GM19240 (cell line): ENCODE measurements at regions not wholly inside any gene's neighbourhood (a gene's known extent, or its start where the extent isn't known, plus 50 kb on each side); places are given as distances from the start of the nearest gene placed in this dataset.

ENCODE experiments used
- DNase-seq: peaks from one replicate; pipeline ENCODE4 v3.0.0; 2011; ENCODE audit warnings: low spot score; ENCODE audit not compliant: insufficient read length

DNA sequence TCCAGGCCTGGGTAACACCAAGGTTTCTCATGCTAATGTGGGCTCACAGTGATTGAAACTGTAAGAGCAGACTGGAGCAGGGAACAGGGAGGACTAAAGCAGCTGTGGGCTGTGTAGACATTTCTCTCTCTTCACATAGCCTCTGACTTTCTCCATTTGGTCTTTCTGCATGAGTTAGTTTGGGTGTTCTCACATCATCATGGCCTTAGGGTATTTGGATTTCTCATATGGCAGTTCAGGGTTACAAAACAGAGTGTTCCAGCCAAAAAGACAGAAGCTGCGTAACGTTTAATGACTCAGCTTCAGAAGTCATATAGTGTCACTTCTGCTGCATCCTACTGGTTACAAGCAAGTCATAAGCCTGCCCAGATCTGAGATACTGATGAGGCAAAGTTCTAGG is 52.0 kb upstream of the OSBPL8 start:
- no peak for DNase-seq

DNA sequence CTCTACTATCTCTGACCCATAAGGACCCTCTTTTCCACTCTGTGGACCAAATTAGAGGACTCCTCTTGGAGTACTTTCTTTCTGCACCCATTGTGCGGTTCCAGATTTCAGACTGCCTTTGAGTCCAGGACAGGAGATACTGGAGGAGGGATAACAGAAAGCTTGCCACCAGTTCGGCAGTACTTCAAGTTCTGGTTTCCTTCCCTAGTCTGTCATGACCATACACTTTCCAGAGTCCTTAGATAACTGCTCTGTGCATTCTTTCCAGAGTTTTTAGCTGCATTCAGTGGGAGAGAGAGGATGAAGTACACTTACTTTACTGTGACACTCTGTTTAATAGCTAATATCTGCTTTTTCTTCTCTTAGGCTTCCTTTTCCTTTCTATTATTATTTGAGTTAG is 54.8 kb upstream of the OSBPL8 start:
- DNase-seq: no peak

DNA sequence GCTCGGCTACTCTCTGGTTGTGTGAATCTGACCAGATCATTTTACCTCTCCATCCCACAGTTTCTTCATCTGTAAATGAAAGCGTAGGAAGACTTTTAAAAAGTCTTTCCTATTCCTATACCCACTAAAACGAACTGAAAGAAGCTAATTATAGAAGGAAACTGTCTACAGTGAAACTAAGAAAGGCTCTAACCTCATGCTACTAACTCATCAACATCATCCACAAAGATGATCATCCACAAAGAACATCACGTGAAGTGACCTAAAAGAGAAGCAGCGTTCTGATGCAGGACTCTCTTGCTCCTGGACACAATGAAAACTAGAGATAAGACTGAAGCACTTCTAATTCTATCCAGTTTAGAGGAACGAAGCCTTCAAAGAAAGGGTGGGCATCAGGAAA is 58.5 kb upstream of the OSBPL8 start:
- DNase-seq: no peak

DNA sequence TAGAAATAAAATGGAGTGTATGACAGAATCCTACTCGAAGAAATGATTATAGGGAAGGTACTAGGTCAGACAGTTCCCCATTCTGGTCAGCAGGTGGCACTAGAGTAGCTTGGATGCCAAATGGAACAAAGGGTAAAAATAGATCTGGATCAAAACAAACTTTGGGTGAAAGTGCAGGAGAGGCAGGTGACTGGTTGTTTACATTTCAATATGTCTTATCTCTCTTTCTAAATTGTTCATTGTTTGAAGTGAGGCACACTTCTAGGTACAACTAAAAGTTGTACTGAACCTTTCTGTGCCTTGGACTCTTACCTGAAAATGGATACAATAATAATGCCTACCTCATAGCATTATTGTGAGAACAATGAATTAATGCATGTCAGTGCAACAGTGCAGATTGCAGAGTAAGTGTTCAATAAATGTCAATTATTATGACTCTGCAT is 62.0 kb upstream of the OSBPL8 start:
- DNase-seq: peak; percentile 12

DNA sequence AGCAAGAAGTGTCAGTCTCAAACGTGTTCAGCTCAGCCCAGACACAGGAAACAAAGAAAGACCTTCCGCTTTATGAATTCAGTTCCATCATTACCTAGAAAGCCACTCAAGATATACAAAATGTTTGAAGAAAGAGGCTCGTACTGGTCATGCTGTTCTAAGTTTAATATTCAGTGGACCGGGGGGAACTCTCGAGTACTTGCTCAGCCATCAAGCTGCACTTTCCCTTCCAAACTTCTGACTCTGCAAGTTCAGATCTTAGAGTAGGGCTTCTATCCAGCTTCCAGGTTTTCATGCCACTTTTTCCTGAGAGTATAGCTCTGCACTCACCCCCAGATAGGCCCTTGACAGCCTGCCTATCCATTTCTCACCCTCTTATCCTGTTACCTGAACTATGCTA is 62.8 kb upstream of the OSBPL8 start:
- no peak for DNase-seq

DNA sequence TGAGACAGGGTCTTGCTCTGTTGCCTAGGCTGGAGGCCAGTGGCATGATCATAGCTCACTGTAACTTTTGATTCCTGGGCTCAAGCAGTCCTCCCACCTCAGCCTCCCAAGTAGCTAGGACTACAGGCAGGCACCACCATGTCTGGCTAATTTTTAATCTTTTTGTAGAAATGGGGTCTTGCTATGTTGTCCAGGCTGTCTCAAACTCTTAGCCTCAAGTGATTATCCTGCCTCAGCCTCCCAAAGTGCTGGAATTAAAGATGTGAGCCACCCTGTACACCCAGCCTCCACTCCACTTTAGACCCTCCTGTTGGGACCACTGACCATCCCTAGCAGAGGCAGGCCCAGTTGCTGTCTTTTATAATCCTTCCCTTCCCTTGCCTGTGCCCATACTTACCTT is 63.3 kb upstream of the OSBPL8 start:
- DNase-seq: no peak

DNA sequence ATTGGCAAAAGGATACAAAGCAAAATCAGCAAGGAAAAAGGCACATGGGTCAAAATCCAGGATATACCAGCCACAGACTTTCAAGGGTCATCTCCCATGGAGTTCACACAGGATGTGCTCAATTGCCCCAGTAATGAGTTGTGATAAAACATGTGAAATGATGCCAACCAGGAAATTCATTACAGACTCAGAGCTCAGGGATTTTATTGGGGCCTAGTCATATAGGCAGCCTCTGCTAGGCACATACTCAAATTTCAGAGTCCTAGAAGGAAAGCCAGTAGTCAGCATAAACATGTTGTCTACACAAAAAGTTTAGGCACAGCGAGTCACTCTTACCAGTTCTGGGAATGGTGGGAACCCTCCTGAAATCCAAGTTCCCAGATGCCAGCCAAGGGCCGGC is 64.4 kb upstream of the OSBPL8 start:
- DNase-seq: no peak

DNA sequence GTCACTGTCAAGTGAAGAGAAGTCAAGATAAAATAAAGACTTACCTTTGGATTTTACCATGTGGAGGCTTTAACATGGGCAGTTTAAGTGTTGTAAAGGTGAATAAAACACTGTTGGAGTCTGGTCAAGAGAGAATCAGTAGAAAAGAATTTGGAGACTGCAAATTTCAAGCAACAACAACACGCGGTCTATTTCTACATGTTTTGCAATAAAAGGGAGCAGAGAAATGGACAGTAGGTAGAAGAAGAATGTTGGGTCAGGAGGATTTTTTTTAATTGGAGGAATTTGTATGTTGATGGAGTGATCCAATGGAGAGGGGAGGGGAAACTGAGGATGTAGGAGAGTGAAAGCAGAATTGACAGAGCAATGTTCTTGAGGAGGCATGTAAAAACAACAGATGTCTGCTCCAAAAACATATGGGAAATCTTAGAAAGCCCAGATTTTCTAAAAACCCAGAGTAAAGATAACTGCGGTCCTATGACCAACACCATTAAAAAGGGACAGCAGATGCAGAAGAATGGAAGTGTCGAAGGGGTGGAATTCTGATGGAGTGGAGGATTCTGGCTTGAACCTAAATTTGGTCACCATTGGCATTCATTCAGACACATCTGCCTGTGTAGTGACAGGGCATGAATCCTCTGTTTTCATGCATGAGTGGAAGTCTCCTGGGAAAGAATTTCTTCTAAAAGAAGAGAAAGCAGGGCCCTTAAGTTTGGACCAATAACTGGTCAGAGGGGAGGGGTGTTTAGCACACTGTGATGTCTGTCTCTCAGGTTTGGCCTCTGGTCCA is 68.0 kb upstream of the OSBPL8 start:
- DNase-seq: no peak

DNA sequence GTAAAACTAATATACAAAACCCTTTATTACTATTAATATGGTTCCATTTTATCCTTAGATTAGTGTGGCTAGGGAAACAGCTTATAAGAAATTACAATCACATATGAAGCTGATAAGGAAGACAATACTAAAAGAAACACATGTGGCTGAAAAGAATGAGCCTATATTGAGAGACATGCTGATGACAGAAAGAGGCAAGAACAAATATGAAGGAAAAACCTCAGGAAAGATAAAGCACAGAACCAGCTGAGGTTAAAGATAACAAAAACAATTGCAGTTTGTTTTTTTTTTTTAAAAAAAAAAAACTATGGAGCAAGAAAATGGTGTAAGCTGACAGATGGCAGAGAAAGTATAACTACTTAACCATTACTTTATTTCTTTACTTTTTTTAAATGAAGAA is 69.2 kb upstream of the OSBPL8 start:
- no peak for DNase-seq

DNA sequence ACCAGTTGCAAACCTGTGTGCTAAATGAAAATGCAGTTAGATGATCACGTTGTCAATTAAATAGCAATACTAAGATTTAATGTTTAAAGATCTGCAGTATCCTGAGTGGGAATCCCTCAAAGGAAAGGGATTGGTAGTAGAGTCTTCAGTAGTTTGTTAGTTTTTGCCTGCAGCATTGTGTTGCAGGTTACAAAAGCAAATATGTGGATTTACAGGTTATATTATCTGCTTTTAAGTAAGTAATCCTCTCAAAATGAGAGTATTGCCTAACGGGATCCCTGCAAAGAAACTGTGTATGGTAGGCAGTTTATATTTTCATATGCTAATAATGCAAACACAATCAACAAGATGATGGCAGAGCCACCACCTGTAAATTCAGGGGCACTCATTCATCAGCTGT is 72.2 kb upstream of the OSBPL8 start:
- no peak for DNase-seq

DNA sequence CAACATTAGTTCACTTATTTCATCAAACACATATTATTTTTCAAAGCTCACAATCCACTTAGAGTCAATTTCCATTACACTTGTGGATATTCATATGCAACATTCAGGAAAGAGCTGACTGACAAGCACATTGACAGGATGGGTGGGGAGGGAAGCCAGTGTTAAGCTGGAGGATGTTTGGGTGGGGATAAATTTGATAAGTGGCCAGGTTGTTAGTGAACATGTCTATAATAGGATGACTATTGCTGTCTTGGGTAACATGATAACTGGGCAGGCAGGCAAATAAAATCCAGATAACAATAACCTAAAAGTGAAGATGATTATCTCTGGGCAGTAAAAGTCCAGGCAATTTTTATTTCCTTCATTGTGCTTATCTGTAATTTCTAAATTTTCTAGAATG is 73.8 kb upstream of the OSBPL8 start:
- no peak for DNase-seq

DNA sequence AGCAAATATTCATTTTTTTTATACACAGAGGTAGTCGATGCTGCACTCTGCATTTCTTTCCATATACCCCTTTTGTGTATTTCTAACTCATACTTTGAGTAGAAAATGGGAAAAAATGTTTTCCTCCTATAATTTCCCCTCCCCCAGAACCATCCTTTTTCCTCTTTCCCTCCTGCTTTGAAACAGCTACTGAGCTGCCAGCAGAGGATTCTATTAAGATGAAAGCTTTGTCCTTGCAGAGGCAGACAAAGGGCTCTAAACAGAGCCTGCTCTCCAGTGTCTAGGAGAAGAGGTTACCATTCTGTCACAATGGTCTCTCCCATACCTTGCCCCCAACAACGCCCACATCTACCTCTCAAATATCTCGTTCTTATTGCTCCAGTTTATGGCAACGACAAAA is 74.6 kb upstream of the OSBPL8 start:
- no peak for DNase-seq

DNA sequence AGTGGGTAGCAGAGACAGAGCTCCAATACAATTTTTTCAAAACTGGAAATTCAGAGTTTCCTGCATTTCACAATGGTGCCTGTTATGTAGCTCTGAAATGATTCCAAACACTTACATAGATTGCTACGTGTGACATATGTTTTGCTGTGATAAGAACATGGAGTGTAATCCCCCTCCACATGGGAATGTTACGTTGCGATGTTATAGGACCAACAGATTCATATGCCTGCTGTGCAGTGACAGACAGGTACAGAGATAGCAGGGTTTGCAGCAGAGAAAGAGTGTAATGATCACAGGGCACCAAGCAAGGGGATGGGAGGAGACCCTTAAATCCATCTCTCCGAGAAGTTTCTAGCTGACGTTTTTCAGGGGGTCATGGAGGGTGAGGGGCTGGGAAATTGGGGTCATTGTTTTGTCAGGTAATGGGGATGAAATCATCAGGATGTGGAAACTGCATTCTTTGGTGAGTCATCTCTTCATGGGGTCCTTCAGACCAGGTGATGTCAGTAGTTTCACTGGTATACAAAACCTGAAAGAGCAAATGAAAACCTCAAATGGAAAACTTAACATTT is 76.6 kb upstream of the OSBPL8 start:
- DNase-seq: no peak

DNA sequence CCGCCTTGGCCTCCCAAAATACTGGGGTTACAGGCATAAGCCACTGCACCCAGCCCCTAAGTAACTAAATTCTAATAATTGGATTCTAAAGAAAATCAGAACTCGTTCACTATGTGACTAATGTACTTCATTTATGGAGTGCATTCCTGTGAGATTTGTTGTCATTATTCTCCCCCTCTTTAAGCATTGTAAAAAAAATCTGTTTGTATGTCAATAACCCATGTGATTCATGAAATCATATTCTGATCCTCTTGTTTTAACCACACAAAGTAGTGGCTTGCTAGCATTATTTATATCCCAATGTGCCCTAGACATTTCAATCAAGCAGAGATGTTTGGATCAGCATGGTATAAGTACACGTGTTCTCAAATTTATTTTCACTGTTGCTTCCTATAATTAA is 78.2 kb upstream of the OSBPL8 start:
- no peak for DNase-seq

DNA sequence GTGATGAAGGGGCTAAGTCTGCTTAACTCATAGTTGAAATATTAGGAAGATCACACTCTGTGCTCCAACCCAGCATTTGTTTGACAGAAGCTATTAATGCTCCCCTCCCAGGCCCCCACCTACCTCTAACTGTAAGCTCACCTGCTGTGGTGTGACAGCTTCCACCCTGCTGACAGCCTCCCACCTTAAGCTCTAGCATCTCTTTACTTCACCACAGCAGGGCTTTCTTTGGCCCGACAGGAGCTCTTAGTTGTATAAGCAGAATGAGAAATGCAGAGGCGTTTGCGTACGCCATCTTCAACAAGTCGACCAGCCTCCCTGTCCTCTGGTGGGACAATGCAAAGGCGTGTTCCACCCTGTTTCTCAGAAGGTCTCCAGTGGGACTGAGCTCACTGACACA is 80.1 kb upstream of the OSBPL8 start:
- no peak for DNase-seq

DNA sequence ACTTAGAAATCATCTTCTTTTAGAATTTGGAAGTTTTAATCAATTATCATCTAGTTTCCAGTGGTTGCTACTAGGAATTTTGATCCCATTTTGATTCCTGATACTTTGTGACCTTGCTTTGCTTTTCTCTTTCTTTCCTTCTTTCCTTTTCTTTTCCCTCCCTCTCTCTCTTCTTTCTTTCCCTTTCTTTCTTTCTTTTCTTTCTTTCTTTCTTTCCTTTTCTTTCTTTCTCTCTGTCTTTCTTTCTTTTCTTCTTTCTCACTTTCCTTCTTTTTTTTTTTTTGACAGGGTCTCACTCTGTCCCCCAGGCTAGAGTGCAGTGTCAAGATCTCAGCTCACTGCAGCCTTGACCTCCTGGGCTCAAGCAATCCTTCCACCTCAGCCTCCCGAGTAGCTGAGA is 81.5 kb upstream of the OSBPL8 start:
- no peak for DNase-seq

DNA sequence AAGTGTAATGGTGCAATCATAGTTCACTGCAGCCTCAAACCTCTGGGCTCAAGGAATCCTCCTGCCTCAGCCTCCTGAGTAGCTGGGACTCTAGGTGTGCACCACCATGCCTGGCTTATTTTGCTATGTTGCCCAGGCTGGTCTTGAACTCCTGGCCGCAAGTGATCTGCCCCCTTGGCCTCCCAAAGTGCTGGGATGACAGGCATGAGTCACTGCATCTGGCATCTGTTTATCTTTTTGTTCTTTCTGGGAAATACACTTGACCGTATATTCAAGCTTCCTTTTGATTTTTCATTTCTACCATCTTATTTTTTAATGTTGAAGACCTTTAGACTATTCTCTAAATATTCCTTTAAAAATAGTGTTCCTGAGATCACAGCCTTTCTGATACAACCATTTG is 82.4 kb upstream of the OSBPL8 start:
- DNase-seq: no peak

DNA sequence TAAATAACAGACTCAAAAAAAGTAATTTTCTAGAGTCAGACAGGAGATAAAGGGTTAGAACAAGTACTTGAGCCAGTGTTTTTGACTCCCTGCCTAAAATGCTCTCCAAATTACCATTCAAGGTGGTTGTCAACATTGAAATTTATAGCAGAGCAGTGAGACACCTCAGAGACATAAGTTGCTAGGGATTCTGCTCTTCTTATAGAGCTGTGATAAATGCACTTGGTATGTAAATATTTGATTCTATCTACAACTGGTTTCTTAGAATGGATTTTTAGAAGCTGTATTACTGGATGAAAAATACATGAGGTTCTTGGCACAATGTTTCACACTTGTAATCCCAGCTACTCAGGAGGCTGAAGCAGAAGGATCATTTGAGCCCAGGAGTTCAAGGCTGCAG is 83.9 kb upstream of the OSBPL8 start:
- no peak for DNase-seq

DNA sequence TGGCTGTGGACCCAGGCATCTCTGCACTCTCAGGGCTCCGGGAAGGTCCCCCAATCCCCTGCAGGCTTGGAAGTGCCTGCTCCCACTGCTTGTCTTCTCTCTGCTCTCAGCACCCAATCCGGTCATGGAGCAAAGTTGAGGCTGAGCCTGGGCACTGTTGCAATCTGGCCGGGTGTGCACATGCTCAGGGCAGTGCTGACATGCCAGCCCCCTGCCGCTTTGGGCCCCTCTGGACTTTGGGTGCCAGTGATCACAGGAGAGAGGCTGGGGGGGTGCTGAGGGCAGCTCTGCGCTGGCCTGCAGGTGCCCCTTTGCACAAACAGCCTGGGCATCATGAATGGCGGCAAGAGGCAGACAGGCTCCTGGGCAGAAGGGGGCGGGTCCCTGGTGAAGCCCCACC is 85.4 kb upstream of the OSBPL8 start:
- no peak for DNase-seq

DNA sequence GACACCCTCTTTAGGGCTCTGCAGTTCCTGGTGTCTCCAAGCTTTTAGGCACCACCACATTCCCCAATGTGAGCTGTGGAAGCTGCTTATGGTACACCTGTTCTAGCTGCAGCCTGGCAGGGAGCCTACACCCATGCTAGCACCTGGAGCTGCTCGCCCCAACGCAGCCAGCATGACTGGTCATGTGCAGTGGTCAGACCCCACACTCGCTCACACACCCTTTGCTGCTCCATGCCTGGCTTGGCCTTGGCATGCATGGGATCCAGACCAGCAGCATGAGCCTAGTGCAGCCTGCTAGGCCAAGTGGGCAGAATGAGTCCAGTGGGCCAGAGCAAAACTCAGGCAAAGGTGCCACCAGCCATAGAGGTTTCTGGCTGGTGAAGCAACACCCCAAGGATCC is 86.4 kb upstream of the OSBPL8 start:
- DNase-seq: no peak

DNA sequence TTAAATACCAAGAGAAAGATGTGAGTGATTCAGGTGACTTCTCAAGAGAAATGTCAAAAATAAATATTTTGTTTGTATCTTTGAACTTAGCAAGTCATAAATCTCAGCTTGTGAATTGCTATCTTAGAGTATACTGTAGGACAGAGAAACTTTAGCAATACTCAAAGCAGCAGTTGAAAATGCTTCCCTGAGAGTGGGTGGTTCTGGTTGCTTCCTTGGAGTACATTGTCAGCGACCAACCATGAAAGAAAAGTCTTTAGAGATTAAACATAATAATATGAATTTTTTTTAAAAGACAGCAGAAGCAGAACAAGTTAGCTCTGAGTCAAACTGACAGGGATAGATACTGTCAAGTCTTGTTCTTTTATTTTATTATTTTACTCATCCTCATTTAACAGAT is 86.8 kb upstream of the OSBPL8 start:
- no peak for DNase-seq

DNA sequence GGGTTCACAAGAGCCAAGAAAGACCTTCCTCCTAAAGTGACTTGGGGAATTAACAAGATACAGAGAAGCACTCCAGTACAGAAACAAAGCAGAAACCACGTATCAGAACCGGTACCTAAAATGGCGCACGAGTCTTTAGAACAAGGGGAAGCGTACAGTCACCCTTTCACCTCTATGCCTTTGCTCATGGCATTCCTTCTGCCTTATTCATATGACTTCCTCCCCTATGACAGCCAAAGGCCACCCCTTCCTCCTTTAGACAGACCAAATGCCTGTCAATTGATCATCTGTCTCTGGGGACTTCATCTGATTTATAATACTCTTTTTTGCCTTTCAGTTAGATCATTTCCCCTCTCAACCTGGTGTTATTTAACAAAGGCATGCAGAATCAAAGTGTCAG is 89.5 kb upstream of the OSBPL8 start:
- DNase-seq: no peak

DNA sequence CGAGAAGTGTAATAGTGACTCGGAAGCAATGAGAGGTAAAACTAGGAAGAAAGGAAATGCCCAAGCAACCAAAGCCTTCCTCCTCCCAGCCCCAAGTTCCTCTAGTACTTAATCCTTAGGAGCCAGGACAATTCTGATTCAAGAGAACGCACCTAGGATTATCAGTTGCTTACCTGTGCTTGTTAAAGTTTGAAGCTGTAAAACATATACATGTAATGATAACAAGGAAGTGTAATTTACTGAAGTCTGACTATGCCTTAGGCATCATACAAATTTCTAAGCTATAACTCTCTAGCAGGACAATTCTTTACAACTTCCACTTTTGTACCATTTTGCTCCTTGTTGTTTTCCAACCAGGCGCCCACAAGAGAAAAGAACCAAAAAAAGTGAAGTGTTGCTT is 92.8 kb upstream of the OSBPL8 start:
- DNase-seq: no peak

DNA sequence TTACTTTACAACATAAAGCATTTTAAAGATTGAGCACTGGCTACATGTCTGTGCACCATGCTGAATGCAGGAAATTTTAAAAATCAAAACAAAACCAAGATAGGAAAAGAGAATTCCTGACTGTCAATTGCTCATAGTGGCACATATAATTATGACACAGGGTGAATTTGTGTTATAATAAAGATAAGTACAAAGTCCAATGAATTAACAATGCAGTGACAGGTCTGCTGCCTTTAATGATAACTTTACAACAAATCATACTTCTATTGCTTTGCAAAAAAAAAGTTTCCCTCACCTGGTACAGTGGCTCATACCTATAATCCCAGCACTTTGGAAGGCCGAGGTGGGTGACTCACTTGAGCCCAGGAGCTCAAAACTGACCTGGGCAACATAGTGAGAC is 93.8 kb upstream of the OSBPL8 start:
- no peak for DNase-seq
